ENCODE measurements at regions not wholly inside any gene's neighbourhood (a gene's known extent, or its start where the extent isn't known, plus 50 kb on each side); places are given as distances from the start of the nearest gene placed in this dataset.
"Not testable (repeated sequence)": the region's sequence is repeated elsewhere in the genome, so short reads cannot be mapped to it uniquely, and the experiment has no call there.

DNA sequence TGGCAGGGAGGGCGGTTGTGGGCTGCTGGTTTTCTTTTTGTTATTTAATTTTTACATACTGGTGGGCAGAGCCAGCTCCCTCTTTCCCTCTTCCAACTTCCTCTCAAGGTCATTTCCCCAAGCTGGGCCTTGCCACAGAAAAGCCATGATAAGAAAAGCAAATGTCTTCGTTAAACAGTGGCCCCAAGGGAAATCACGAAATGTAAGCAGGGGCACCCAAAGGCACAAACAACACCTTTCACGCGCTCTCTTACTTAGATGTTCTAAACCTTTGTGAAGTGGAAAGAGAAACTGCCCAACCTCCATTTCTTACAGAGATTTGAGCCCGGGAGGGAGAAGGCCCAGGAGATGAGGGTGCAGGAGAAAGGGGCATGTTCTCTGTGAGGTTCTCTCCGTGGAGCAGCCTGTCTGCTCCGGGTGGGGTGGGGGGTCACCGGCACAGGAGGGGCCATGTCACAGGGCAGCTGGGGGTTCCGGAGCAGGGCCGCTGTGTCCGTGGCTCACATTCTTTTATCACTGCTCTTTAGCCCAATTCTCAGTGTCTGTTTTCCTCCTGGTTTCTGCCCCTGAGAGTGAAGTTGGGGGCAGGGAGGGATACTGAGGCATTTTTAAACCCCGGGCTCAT lies 190.7 kb upstream of the GATA6 start:
- no peak overlapping the region for H3K27ac ChIP-seq
- H3K27ac Mint-ChIP-seq = no peak overlapping the region
- peaks cover 8% of the 10 kb centered on the region for H3K4me1 Mint-ChIP-seq
- peaks cover 2% of the 10 kb centered on the region for H3K27me3 Mint-ChIP-seq (ENCODE audit: insufficient read depth, low read depth)
- no peak overlapping the region for H2AFZ ChIP-seq (replicated peaks)
- H3K9me3 ChIP-seq (ENCODE audit: low read depth) = no peaks in the 10 kb centered on the region
- DNase-seq (ENCODE audit: low spot score) = no peak
- H3K4me2 ChIP-seq = peak overlapping the region; percentile 19
- H3K4me3 Mint-ChIP-seq = no peak overlapping the region
- H3F3A ChIP-seq (ENCODE audit: low read depth) = no peaks in the 10 kb centered on the region
- H4K20me1 ChIP-seq (ENCODE audit: low read depth) = no peaks in the 10 kb centered on the region
- H3K36me3 Mint-ChIP-seq = no peaks in the 10 kb centered on the region
- no peaks in the 10 kb centered on the region for H3K27me3 ChIP-seq
- TF ChIP-seq, protein P1, sequence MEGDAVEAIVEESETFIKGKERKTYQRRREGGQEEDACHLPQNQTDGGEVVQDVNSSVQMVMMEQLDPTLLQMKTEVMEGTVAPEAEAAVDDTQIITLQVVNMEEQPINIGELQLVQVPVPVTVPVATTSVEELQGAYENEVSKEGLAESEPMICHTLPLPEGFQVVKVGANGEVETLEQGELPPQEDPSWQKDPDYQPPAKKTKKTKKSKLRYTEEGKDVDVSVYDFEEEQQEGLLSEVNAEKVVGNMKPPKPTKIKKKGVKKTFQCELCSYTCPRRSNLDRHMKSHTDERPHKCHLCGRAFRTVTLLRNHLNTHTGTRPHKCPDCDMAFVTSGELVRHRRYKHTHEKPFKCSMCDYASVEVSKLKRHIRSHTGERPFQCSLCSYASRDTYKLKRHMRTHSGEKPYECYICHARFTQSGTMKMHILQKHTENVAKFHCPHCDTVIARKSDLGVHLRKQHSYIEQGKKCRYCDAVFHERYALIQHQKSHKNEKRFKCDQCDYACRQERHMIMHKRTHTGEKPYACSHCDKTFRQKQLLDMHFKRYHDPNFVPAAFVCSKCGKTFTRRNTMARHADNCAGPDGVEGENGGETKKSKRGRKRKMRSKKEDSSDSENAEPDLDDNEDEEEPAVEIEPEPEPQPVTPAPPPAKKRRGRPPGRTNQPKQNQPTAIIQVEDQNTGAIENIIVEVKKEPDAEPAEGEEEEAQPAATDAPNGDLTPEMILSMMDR (IDR thresholded peaks at IDR 0.05) = no peak
- TF ChIP-seq EZH2 (IDR thresholded peaks at IDR 0.05) (no peak), EZH2phosphoT487 (IDR thresholded peaks at IDR 0.05) (no peak)
- peaks cover 9% of the 10 kb centered on the region for H3K4me1 ChIP-seq
- no peak overlapping the region for H3K4me3 ChIP-seq
- no peaks in the 10 kb centered on the region for H3K9me3 Mint-ChIP-seq
- H3K9ac ChIP-seq = no peak overlapping the region
- no peaks in the 10 kb centered on the region for H3K36me3 ChIP-seq
- H3K79me2 ChIP-seq (ENCODE audit: low read depth) = no peaks in the 10 kb centered on the region

DNA sequence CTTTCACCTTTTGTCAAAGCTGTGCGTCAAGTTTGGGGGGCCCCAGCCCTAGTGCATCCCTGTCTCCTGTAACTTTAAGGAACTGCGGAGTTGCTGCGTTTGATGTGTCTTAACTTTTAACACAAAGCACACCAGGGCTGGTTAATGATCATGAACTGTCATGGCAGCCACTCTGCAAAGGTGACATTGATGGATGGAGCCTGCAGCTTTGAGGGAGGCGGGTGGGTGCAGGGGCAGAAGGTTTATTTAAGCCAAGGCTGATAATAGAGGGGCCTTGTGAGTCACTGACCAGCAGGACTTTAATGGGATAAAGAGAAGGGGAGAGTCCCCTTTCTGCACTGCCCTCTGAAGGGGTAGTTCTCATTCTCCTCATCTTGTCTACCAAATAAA lies 190.2 kb upstream of the GATA6 start:
- H3K4me3 ChIP-seq = no peak overlapping the region
- no peak overlapping the region for H3K27ac ChIP-seq
- H3K36me3 ChIP-seq = no peaks in the 10 kb centered on the region
- no peak for DNase-seq (ENCODE audit: low spot score)
- no peaks in the 10 kb centered on the region for H3K27me3 ChIP-seq
- H3K9ac ChIP-seq = no peak overlapping the region
- Mint-ChIP-seq H3K4me1 (peaks cover 8% of the 10 kb centered on the region), H3K4me3 (no peak overlapping the region), H3K27ac (no peak overlapping the region), H3K9me3 (no peaks in the 10 kb centered on the region), H3K36me3 (no peaks in the 10 kb centered on the region), H3K27me3 (ENCODE audit: insufficient read depth, low read depth) (peaks cover 2% of the 10 kb centered on the region)
- TF ChIP-seq EZH2 (IDR thresholded peaks at IDR 0.05) (no peak), EZH2phosphoT487 (IDR thresholded peaks at IDR 0.05) (no peak)
- H3K4me2 ChIP-seq = peak overlapping the region; percentile 19
- H3F3A ChIP-seq (ENCODE audit: low read depth) = no peaks in the 10 kb centered on the region
- no peaks in the 10 kb centered on the region for H4K20me1 ChIP-seq (ENCODE audit: low read depth)
- no peak overlapping the region for H2AFZ ChIP-seq (replicated peaks)
- H3K4me1 ChIP-seq = peaks cover 9% of the 10 kb centered on the region
- no peaks in the 10 kb centered on the region for H3K9me3 ChIP-seq (ENCODE audit: low read depth)
- H3K79me2 ChIP-seq (ENCODE audit: low read depth) = no peaks in the 10 kb centered on the region

DNA sequence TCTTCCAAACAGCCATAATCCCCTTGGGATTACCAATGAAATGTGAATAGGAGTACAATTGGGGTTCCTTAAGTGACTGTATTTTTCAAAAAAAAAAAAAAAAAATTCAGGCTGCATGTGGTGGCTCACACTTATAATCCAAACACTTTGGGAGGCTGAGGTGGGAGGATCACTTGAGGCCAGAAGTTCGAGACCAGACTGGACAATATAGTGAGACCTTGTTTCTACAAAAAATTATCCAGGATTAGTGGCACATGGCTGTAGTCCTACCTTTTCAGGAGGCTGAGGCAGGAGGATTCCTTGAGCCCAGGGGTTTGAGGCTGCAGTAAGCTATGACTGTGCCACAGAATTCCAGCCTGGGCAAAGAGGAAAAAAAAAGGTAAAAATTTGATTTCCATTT lies 189.6 kb upstream of the GATA6 start:
- Histone ChIP-seq H3K4me2 (no peak overlapping the region), H2AFZ (replicated peaks) (no peak overlapping the region), H4K20me1 (ENCODE audit: low read depth) (no peaks in the 10 kb centered on the region), H3K79me2 (ENCODE audit: low read depth) (no peaks in the 10 kb centered on the region), H3K27me3 (no peaks in the 10 kb centered on the region), H3K9ac (no peak overlapping the region), H3K27ac (no peak overlapping the region), H3K4me1 (peaks cover 9% of the 10 kb centered on the region), H3K36me3 (no peaks in the 10 kb centered on the region), H3K4me3 (no peak overlapping the region), H3F3A (ENCODE audit: low read depth) (no peaks in the 10 kb centered on the region), H3K9me3 (ENCODE audit: low read depth) (no peaks in the 10 kb centered on the region)
- no peaks in the 10 kb centered on the region for H3K36me3 Mint-ChIP-seq
- peaks cover 2% of the 10 kb centered on the region for H3K27me3 Mint-ChIP-seq (ENCODE audit: insufficient read depth, low read depth)
- DNase-seq (ENCODE audit: low spot score) = no peak
- no peak overlapping the region for H3K4me3 Mint-ChIP-seq
- no peak overlapping the region for H3K27ac Mint-ChIP-seq
- no peaks in the 10 kb centered on the region for H3K9me3 Mint-ChIP-seq
- peaks cover 8% of the 10 kb centered on the region for H3K4me1 Mint-ChIP-seq
- TF ChIP-seq EZH2 (IDR thresholded peaks at IDR 0.05) = no peak
- TF ChIP-seq, protein P1 (IDR thresholded peaks at IDR 0.05) = no peak
- no peak for TF ChIP-seq EZH2phosphoT487 (IDR thresholded peaks at IDR 0.05)

DNA sequence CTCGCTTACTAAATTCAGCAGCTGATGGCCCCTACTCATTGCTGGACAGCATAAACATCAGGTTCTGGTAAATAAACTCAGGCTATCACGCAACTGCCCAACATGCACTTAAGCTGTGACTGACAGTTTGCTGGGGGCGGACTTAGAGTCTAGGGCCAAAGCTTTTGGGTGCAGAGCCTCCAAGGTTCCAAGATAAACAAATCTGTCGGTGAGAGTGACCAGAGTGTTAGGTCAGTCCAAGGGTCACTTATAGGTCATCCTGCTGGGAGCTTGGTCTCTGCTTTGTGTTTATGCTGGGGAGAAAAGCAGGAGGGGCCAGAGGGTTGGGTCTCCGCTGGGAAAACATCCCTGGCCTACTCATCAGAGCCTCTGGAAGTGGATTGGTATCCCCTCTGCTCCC lies 188.6 kb upstream of the GATA6 start:
- H3K36me3 ChIP-seq = no peaks in the 10 kb centered on the region
- no peak overlapping the region for H3K4me3 ChIP-seq
- no peak overlapping the region for H3K4me2 ChIP-seq
- Mint-ChIP-seq H3K36me3 (no peaks in the 10 kb centered on the region), H3K27ac (no peak overlapping the region), H3K9me3 (no peaks in the 10 kb centered on the region), H3K27me3 (ENCODE audit: insufficient read depth, low read depth) (peaks cover 2% of the 10 kb centered on the region), H3K4me3 (no peak overlapping the region), H3K4me1 (peaks cover 8% of the 10 kb centered on the region)
- H3K9me3 ChIP-seq (ENCODE audit: low read depth) = no peaks in the 10 kb centered on the region
- no peaks in the 10 kb centered on the region for H4K20me1 ChIP-seq (ENCODE audit: low read depth)
- peak overlapping the region; percentile 64 for H2AFZ ChIP-seq (replicated peaks)
- TF ChIP-seq EZH2phosphoT487 (IDR thresholded peaks at IDR 0.05) = no peak
- TF ChIP-seq EZH2 (IDR thresholded peaks at IDR 0.05) = no peak
- TF ChIP-seq, protein P1 (IDR thresholded peaks at IDR 0.05) = no peak
- no peaks in the 10 kb centered on the region for H3F3A ChIP-seq (ENCODE audit: low read depth)
- H3K79me2 ChIP-seq (ENCODE audit: low read depth) = no peaks in the 10 kb centered on the region
- H3K27me3 ChIP-seq = no peaks in the 10 kb centered on the region
- H3K4me1 ChIP-seq = peaks cover 9% of the 10 kb centered on the region
- H3K27ac ChIP-seq = no peak overlapping the region
- no peak overlapping the region for H3K9ac ChIP-seq
- DNase-seq (ENCODE audit: low spot score) = no peak

DNA sequence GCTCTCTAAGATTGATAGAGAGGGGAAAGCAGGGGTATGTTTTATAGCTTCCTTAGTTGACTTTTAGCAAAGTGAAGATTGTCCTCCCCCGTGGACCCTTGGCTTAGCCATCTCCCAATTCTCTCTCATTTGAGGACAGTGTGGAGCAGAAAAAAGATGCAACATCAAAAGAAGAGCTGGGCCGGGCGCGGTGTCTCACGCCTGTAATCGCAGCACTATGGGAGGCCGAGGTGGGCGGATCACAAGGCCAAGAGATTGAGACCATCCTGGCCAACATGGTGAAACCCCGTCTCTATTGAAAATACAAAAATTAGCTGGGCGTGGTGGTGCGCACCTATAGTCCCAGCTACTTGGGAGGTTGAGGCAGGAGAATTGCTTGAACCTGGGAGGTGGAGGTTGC lies 187.9 kb upstream of the GATA6 start:
- H3K4me1 Mint-ChIP-seq; H3K9me3 ChIP-seq (ENCODE audit: low read depth); H4K20me1 ChIP-seq (ENCODE audit: low read depth); DNase-seq (ENCODE audit: low spot score); H3K9ac ChIP-seq; H3F3A ChIP-seq (ENCODE audit: low read depth); H3K36me3 ChIP-seq; H3K9me3 Mint-ChIP-seq; H3K27me3 Mint-ChIP-seq (ENCODE audit: insufficient read depth, low read depth); H3K79me2 ChIP-seq (ENCODE audit: low read depth); H2AFZ ChIP-seq (replicated peaks); H3K4me3 ChIP-seq; H3K27me3 ChIP-seq; H3K4me2 ChIP-seq; H3K27ac Mint-ChIP-seq; H3K27ac ChIP-seq; H3K4me1 ChIP-seq; H3K4me3 Mint-ChIP-seq; H3K36me3 Mint-ChIP-seq: not testable (repeated sequence)

All from neural progenitor cell (in vitro differentiated cells).